ENCODE measurements at regions not wholly inside any gene's neighbourhood (a gene's known extent, or its start where the extent isn't known, plus 50 kb on each side); places are given as distances from the start of the nearest gene placed in this dataset.
"Not testable (repeated sequence)": the region's sequence is repeated elsewhere in the genome, so short reads cannot be mapped to it uniquely, and the experiment has no call there.

GRCh38 chr6:144535630-144536029, 250.5 kb downstream of the UTRN start:
- DNase-seq (ENCODE audit: low spot score) = no peak

GRCh38 chr6:144536079-144536478, 250.9 kb downstream of the UTRN start:
- no peak for DNase-seq (ENCODE audit: low spot score)

- DNase-seq (ENCODE audit: low spot score) = no peak
Measured at GRCh38 chr6:144543006-144543871, 258.1 kb downstream of the UTRN start.

GRCh38 chr6:144544266-144544830, 259.2 kb downstream of the UTRN start:
- no peak for DNase-seq (ENCODE audit: low spot score)

GRCh38 chr6:144546807-144547206, 261.7 kb downstream of the UTRN start:
- DNase-seq (ENCODE audit: low spot score) = no peak

GRCh38 chr6:144547409-144547808, 262.3 kb downstream of the UTRN start:
- no peak for DNase-seq (ENCODE audit: low spot score)

- DNase-seq (ENCODE audit: low spot score) = no peak
Measured at GRCh38 chr6:144548536-144548935, 263.4 kb downstream of the UTRN start.

- DNase-seq (ENCODE audit: low spot score) = no peak
Measured at GRCh38 chr6:144549837-144550747, 265.0 kb downstream of the UTRN start.

- no peak for DNase-seq (ENCODE audit: low spot score)
Measured at GRCh38 chr6:144551339-144551738, 266.2 kb downstream of the UTRN start.

- no peak for DNase-seq (ENCODE audit: low spot score)
Measured at GRCh38 chr6:144555066-144555465, 269.9 kb downstream of the UTRN start.

GRCh38 chr6:144559865-144560593, 274.9 kb downstream of the UTRN start:
- no peak for DNase-seq (ENCODE audit: low spot score)

- DNase-seq (ENCODE audit: low spot score) = no peak
Measured at GRCh38 chr6:144561455-144562043, 276.4 kb downstream of the UTRN start.

GRCh38 chr6:144564202-144564601, 279.1 kb downstream of the UTRN start:
- no peak for DNase-seq (ENCODE audit: low spot score)

- DNase-seq (ENCODE audit: low spot score) = no peak
Measured at GRCh38 chr6:144566868-144567615, 281.9 kb downstream of the UTRN start.

GRCh38 chr6:144568241-144568640, 283.1 kb downstream of the UTRN start:
- no peak for DNase-seq (ENCODE audit: low spot score)

- DNase-seq (ENCODE audit: low spot score) = not testable (repeated sequence)
Measured at GRCh38 chr6:144572541-144572940, 287.4 kb downstream of the UTRN start.

GRCh38 chr6:144574796-144575195, 289.7 kb downstream of the UTRN start:
- DNase-seq (ENCODE audit: low spot score) = no peak

GRCh38 chr6:144575327-144575726, 290.2 kb downstream of the UTRN start:
- no peak for DNase-seq (ENCODE audit: low spot score)

GRCh38 chr6:144576871-144577270, 291.7 kb downstream of the UTRN start:
- no peak for DNase-seq (ENCODE audit: low spot score)

Measured in HuH-7 (cell line).